AG09309 (cell line): ENCODE measurements at regions not wholly inside any gene's neighbourhood (a gene's known extent, or its start where the extent isn't known, plus 50 kb on each side); places are given as distances from the start of the nearest gene placed in this dataset.

ENCODE experiments used
- DNase-seq: peaks from one replicate; pipeline ENCODE4 v3.0.0-alpha.2; 2010; ENCODE audit warnings: low read depth
- H3K4me3 ChIP-seq: 2 replicates; pipeline ENCODE4 v1.5.1; 2011; ENCODE audit warnings: mild to moderate bottlenecking, low read depth, low read length, moderate library complexity; ENCODE audit not compliant: control insufficient read depth
- CTCF ChIP-seq: IDR thresholded peaks from 2 replicates; pipeline ENCODE4 v1.5.1; 2011; ENCODE audit warnings: mild to moderate bottlenecking, low read depth, low read length, inconsistent platforms; ENCODE audit not compliant: insufficient read depth, control insufficient read depth; ENCODE audit errors: missing control alignments

GRCh38 chr13:110813646-110814624 is 100.4 kb downstream of the ING1 start:
- no peak for DNase-seq
- H3K4me3 ChIP-seq, result no peak overlapping the region
- TF ChIP-seq CTCF, result no peak

DNA sequence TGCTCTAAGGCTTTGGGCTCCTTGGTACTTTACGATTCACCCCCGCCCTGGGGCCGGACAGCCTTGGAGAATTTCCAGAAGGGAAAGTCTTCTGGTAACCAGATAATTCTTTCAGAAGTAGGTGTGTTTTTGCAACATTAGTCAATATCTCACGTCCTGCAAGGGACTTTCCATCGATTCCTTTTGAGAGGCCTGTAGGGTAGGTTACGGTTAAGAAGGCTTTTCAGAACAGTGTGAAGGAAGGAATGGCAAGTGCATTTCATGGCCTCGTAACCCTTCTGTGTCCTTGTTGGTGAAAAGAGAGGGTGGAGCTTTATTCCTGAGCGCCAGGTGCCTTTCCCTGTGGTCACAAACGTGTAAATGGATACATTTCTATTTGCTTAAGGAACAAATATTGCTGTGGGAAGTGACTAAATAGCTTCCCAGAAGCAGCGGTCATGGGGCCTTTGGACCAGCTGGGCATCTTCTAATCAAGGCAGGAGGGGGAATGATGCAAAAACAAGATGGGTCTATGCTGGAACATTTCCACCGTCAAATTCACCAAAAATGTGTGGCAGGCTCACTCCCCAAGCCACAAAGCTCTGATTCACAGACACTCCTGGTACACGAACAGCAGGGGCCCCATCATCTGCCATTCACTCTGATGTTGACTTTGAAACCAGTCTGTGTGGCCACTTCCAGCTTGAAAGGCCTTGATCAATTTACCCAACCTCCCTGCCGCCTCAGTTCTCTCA is 99.2 kb downstream of the ANKRD10 start:
- H3K4me3 ChIP-seq, result no peak overlapping the region
- no peak for TF ChIP-seq CTCF
- DNase-seq, result no peak

DNA sequence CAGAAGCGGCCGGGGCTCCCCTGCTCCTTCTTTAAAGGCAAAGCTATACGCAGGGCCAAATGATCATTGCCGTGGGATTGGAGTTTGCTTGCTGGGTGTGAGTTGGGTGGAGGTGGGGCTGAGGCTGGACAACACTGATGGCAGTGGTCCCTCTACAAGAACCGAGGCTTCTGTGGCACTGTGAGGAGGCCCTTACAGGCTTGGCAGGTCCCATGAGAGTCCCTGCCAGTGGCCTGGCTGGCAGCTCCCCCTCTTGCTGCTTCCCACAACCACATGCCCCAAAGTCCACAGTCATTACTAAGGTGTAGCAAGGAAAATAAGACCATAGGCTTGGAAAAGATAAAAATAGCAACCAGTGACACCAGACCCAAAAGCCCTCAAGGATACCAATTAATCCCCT is 98.4 kb downstream of the ANKRD10 start:
- H3K4me3 ChIP-seq, result no peak overlapping the region
- TF ChIP-seq CTCF, result no peak

DNA sequence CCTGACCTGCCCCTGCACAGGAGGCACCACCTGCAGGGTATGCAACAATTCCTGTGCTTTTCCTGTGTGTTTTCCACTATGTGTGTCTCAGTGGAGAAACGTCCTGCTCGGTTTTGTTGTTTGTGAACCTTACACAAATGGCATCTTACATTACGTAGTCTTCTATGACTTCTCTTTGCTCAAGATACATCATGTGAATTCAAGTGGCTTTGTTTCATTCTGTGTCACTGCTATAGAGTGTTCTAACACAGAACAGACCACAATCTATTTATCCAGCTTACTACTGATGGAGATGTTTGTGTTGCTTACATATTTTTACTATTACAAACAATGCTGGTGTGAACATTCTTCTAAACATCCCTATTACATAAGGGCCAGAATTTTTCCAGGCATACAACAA is 97.7 kb downstream of the ANKRD10 start:
- H3K4me3 ChIP-seq, result no peak overlapping the region
- DNase-seq, result no peak
- no peak for TF ChIP-seq CTCF

More for the DNA sequence above, 98.4 kb downstream of the ANKRD10 start:
- no peak for DNase-seq

DNA sequence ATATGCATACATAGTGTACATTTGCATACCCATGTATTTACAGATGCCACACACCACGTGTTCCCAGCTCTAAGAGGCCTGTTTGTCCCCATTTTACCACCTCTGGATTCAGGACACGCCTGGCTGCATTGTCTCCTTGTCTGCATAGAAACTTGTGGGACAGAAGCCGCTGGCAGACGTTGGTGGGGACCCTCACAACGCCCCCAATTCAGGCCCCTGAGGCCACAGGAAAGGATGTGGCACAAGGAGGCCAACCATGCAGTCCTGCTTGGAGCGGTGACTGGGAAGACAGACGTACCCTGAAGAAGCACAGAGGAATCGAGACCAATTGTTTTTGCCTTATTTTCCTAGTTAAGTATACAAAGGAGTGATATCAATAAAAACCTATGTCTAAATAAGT is 96.1 kb downstream of the ANKRD10 start:
- no peak for DNase-seq
- H3K4me3 ChIP-seq, result no peak overlapping the region
- no peak for TF ChIP-seq CTCF

DNA sequence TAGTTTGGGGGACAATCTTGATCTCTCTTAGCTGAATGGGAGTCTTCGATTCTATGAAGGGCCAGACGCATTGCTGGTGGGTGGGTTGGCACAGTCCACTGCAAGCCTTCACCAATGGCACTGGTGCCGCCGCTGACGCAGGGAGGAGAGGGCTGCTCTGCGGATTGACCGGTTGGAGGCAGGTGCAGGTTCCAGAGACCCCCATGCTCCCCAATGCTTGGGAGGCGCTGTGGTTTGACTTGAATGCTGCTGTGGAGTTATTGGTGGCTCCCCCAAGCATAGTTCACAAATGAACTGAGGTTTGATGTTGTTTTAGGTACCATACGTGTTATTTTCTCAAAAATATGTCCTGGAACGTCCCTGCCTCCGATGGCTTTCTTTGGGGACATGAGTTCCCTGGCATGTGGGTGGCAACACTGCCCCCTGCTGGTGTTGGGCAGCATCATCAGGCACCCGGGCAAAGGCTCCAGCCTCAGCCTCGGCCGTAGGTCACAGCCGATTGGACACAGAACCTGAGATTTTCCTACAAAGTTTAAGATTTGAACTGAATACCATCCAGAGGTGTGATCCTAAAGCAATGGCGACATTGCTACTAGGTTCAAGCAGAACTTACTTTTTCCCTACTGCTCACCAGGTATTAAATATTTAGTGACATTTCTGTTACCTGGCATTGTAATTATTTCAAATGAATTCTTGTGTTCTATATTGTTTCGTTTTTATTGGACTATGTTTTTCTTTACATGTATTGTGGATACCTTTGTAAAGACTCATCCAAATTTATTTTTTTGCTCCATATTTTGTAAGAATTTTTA is 95.5 kb downstream of the ANKRD10 start:
- peak; percentile 5 for DNase-seq
- no peak overlapping the region for H3K4me3 ChIP-seq
- TF ChIP-seq CTCF, result peak; percentile 98
